Ecto neural progenitor cell (in vitro differentiated cells): ENCODE measurements at regions not wholly inside any gene's neighbourhood (a gene's known extent, or its start where the extent isn't known, plus 50 kb on each side); places are given as distances from the start of the nearest gene placed in this dataset.
"Not testable (repeated sequence)": the region's sequence is repeated elsewhere in the genome, so short reads cannot be mapped to it uniquely, and the experiment has no call there.

Experiments
- DNase-seq: peaks from one replicate; pipeline ENCODE4 v3.0.0-alpha.2; 2018; ENCODE audit warnings: low spot score

DNA sequence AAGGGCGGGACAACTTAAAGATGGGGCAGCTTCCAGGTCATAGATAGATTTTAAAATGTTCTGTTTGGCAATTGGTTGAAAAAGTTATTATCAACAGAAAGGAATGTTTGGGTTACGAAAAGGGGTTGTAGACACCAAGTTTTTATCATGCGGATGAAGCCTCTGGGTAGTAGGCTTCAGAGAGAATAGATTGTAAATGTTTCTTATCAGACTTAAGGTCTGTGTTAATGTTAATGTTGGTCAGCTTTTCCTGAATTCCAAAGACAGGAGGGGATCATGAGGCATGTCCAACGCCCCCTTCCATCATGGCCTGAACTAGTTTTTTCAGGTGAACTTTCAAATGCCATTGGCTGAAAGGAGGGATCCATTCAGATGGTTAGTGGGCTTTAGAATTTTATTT lies 84.2 kb upstream of the KIF5B start:
- DNase-seq = no peak

DNA sequence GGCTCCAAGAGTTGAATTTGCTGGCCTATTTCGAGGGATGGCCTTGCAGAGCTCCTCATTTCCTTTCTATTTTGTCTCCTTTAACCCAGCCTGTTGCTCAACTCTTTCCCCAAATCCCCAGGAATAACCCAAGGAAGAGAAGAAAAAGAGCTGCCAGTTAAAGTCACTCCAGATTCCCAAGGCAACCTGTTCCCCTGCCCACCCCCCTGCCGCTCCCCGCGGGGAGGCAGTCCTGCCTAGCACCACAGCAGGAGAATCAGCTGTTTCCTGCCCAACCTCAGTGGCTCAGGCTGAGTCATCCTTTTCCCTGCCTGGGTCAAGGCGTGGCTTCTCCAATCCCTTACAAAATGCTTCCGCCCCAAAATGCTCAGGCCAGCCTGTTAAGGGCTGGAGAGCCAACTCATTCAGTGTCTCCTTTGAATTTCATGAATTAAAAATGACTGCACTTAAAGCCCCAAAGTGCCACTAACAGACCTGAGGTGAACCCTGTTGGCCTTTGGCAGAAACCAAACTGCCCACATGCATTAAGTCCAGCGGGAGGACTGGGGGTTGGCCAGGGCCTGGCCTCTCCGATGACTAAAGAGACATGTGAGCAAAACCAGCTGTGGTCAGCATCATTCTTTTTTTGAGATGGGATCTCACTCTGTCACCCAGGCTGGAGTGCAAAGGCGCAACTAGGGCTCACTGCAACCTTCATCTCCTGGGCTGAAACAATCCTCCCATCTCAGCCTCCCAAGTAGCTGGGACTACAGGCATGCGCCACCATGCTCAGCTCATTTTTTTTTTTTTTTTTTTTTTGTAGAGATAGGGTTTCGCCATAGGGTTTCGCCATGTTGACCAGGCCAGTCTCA lies 83.2 kb upstream of the KIF5B start:
- DNase-seq = peak; percentile 57

GRCh38 chr10:32136927-32137326 lies 80.7 kb upstream of the KIF5B start:
- DNase-seq = not testable (repeated sequence)

DNA sequence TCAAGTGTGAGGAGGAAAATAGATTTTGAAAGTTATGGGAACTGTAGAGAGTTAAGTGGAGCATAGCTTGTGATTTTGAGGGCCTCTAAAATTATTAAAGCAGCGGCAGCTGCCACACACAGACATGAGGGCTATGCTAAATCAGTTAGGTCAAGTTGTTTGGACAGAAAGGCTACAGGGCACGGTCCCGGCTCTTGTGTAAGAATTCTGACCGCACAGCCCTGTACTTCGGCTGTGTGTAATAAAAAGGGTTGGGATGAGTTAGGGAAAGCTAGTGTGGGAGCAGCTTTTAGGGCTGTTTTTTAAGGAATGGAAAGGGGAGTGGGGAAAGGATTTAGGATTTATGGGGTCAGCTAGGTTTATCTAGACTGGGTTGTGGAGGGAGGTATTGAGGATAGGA lies 79.6 kb upstream of the KIF5B start:
- not testable (repeated sequence) for DNase-seq

DNA sequence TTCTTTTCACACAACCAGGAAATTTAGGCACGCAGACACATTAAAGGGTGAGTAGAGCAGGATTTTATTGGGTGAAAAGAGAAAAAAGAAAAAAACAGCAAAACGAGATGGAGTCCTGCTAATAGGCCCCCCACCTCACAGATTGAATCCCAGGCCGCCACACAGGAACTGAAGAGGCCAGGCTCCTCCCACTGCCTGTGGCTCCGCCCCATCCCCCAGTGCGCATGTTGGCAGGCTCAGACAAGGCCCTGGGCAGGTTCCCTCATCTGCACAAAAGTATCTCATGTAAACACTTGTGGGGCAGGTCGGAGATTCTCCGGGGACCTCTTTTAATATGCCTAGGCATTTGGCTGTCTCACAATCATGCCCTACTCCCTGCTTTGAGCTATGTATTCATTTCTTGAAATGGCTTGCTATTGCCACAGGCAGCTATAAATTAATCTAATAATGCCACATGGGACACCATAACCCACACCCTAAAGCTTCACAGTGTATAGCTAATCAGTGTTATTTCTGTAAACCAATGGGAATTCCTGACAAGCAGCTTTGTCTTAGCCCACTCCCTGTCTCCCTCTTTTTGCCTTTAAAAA lies 76.2 kb upstream of the KIF5B start:
- DNase-seq = no peak

- DNase-seq = no peak
These were observed 75.2 kb upstream of the KIF5B start for GRCh38 chr10:32131388-32131787.

DNA sequence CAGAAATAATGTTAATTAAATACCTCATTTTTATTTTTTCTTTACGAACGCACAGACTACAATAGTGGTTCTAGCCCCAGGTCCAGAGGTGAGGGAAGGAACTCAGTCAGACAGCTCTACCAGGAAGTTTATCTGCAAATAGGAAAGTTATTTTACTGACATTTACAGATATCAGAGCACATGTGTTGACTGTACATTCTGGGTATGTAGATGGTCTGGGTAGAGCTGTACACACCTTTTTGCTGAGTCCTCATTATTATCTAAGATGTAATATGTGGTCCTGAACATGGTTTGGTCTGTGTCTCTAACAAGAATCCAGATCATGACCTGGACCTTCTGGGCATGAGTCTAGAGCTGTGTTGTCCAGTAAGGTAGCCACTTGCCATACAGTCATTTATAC lies 74.6 kb upstream of the KIF5B start:
- no peak for DNase-seq

DNA sequence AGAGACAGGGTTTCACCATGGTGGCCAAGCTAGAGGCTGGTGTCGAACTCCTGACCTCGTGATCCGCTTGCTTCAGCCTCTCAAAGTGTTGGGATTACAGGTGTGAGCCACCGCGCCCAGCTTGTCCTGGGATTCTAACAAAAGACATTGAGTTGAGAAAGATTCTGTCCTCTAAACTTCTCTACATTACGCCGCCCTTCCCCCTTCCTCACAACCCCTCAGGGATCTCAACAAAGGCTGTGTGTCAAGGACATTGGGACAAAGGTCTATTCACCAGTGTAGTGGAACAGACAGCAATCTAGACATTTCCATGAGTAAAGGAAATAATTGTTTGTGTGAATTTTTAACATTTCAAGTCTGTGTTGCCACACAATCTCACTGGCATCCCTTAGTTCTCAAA lies 68.8 kb upstream of the KIF5B start:
- no peak for DNase-seq

- DNase-seq = no peak
These were observed 66.8 kb upstream of the KIF5B start for GRCh38 chr10:32123021-32123420.

GRCh38 chr10:32121648-32122047 lies 65.4 kb upstream of the KIF5B start:
- no peak for DNase-seq

DNA sequence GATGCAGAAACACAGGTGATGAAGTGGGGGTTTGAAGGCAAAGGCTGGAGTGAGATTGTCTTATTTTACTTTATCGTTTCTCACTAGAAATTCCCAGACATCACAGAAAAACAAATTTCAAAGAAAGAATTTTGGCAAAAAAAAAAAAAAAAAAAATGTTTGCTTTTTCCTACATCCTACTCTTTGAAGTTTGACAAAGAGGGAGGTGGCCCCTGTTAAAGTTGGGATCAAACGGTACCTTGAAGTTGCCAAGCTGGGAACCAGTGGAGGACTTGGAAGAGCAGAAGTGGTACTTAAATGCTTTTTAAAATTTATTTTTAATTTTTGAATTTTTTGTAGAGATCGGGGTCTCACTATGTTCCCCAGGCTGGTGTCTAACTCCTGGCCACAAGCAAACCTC lies 63.9 kb upstream of the KIF5B start:
- DNase-seq = no peak

DNA sequence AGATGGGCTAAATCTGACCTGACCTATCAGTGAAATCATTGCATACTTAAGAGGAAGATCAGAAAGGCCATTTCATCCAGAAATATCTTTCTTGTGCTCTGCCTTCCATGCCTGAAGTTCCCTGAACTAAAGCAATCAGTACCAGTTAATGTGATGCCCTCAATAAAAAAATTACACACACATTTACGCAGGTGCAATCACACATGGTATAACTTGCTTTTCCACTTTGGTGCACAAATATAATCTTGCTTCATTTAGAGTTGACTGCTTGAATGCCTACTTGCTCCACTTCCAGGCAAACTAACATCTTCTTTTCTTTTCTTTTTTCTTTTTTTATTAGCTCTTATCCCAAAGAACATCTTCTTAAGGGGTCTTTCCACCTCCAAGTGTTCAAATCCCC lies 58.3 kb upstream of the KIF5B start:
- no peak for DNase-seq

DNA sequence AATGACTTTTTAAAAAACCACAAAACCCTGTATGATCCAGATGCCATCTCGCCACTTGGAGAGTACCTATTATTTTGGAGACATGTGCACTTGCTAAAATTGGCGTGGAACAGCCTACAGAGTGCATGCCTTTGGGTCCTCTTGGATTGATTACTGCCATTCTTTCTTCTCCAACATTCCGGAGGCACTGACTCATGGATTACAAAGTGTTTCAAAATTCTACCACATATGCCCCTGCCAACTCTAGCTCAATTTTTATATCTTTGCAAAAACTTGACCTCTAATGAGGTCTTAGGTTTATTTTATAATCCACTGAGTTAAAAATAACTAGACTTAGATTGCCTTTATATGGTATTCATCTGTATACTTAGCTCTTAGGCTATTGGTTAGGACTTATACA lies 55.8 kb upstream of the KIF5B start:
- DNase-seq = no peak

DNA sequence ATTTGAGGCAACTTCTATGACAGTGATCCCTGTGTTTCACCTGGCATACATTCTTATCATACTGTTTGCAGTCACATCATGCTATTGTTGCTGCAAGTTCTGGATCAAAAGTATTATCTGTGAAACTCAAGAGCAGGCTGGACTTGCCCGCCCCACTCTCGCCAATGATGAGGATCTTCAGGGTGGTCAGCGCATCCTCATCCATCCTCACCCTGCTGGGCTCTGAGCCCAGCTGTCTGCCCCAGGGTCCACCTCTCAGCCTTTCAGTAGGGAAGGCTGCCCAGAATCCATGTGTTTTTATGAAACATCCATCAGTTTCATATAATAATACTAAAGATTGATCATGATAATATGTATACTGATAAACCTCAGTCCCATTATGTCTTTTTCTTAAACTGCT lies 55.4 kb upstream of the KIF5B start:
- DNase-seq = no peak

- no peak for DNase-seq
These were observed 54.6 kb upstream of the KIF5B start for GRCh38 chr10:32110790-32111189.

DNA sequence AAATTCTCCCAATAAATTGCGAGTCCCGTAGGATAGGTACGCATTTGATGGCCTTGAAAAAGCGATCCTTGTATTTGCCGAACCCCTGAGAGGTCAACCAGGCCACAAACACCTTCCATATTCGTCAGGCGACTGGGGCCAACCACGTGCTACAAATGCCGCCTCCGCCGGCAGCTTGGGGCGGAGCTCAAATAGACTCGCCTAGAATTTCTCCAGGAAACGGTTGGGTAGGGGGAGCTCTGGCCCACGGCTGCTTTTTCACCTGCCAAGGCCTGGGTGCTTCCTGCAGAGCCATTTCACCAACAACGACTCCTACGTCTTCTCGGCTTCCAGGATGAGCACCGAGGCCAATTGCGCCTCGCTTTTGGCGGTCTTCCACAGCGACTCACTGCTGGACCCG lies 53.4 kb upstream of the KIF5B start:
- no peak for DNase-seq
